Esophagus mucosa (tissue), 1 donor: ENCODE measurements at regions not wholly inside any gene's neighbourhood (a gene's known extent, or its start where the extent isn't known, plus 50 kb on each side); places are given as distances from the start of the nearest gene placed in this dataset.
"Not testable (repeated sequence)": the region's sequence is repeated elsewhere in the genome, so short reads cannot be mapped to it uniquely, and the experiment has no call there.

Experiments used
- ATAC-seq: fragments of 200-7000 bp; cut with Tn5 transposase; one replicate; pipeline ENCODE4 v1.9.1; 2020
- donor health status: DM: yes; HTN: yes; CAD: no.

GRCh38 chr6:40671694-40672050 lies 84.5 kb upstream of the LRFN2 start:
- ATAC-seq: no peak

GRCh38 chr6:40671001-40671693 lies 84.0 kb upstream of the LRFN2 start:
- peak; percentile 43 for ATAC-seq

GRCh38 chr6:40669343-40669742 lies 82.2 kb upstream of the LRFN2 start:
- no peak for ATAC-seq

- ATAC-seq: no peak
These were observed 81.0 kb upstream of the LRFN2 start for GRCh38 chr6:40668203-40668602.

GRCh38 chr6:40666530-40666929 lies 79.4 kb upstream of the LRFN2 start:
- ATAC-seq: no peak

GRCh38 chr6:40661726-40662125 lies 74.6 kb upstream of the LRFN2 start:
- no peak for ATAC-seq

- ATAC-seq: not testable (repeated sequence)
These were observed 69.6 kb upstream of the LRFN2 start for GRCh38 chr6:40656772-40657171.

GRCh38 chr6:40654828-40655227 lies 67.7 kb upstream of the LRFN2 start:
- ATAC-seq: no peak

GRCh38 chr6:40645043-40645442 lies 57.9 kb upstream of the LRFN2 start:
- ATAC-seq: no peak

- no peak for ATAC-seq
These were observed 55.7 kb upstream of the LRFN2 start for GRCh38 chr6:40642837-40643236.

- no peak for ATAC-seq
These were observed 55.0 kb upstream of the LRFN2 start for GRCh38 chr6:40642190-40642589.

GRCh38 chr6:40640599-40641227 lies 53.5 kb upstream of the LRFN2 start:
- ATAC-seq: no peak
